22Rv1 (cell line): ENCODE measurements at regions not wholly inside any gene's neighbourhood (a gene's known extent, or its start where the extent isn't known, plus 50 kb on each side); places are given as distances from the start of the nearest gene placed in this dataset.

ENCODE experiments used
- ZFX ChIP-seq: fragments of 450-650 bp; IDR thresholded peaks from 2 replicates; pipeline ENCODE4 v1.6.1; 2017; ENCODE audit warnings: antibody characterized with exemption, borderline replicate concordance
- TF ChIP-seq, protein P1 (sequence below): fragments of 450-650 bp; IDR thresholded peaks from 2 replicates; pipeline ENCODE4 v1.5.1; 2017; ENCODE audit warnings: mild to moderate bottlenecking

DNA sequence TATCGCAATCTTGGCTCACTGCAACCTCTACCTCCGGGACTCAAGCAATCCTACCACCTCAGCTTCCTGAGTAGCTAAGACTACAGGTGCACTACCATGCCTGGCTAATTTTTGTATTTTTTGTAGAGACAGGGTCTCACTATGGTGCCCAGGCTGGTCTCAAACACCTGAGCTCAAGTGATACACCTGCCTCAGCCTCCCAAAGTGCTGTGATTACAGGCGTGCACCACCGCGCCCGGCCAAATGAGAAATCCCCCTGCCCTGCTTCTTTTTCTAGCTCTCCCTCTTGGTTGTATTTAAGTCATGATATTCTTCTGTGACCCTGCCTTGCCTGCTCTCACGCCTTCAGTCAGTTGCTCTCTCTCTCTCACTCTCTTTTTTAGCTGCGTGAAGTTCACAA lies 157.0 kb upstream of the SH3BP4 start:
- TF ChIP-seq, protein P1, sequence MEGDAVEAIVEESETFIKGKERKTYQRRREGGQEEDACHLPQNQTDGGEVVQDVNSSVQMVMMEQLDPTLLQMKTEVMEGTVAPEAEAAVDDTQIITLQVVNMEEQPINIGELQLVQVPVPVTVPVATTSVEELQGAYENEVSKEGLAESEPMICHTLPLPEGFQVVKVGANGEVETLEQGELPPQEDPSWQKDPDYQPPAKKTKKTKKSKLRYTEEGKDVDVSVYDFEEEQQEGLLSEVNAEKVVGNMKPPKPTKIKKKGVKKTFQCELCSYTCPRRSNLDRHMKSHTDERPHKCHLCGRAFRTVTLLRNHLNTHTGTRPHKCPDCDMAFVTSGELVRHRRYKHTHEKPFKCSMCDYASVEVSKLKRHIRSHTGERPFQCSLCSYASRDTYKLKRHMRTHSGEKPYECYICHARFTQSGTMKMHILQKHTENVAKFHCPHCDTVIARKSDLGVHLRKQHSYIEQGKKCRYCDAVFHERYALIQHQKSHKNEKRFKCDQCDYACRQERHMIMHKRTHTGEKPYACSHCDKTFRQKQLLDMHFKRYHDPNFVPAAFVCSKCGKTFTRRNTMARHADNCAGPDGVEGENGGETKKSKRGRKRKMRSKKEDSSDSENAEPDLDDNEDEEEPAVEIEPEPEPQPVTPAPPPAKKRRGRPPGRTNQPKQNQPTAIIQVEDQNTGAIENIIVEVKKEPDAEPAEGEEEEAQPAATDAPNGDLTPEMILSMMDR: no peak
- TF ChIP-seq ZFX: no peak
